ENCODE measurements at regions not wholly inside any gene's neighbourhood (a gene's known extent, or its start where the extent isn't known, plus 50 kb on each side); places are given as distances from the start of the nearest gene placed in this dataset.

- H3K9me3 ChIP-seq (ENCODE audit: control insufficient read depth, insufficient read depth, low read depth, low read length): no peaks in the 10 kb centered on the region
- no peak overlapping the region for H3K4me3 ChIP-seq (ENCODE audit: low read depth, low read length)
- no peak for TF ChIP-seq ZNF433 (tag by site-specific recombination; IDR thresholded peaks at IDR 0.05; ENCODE audit: low read depth)
- no peak for TF ChIP-seq HOXC10 (CRISPR knock-in tag; IDR thresholded peaks at IDR 0.05)
- TF ChIP-seq, protein P1, sequence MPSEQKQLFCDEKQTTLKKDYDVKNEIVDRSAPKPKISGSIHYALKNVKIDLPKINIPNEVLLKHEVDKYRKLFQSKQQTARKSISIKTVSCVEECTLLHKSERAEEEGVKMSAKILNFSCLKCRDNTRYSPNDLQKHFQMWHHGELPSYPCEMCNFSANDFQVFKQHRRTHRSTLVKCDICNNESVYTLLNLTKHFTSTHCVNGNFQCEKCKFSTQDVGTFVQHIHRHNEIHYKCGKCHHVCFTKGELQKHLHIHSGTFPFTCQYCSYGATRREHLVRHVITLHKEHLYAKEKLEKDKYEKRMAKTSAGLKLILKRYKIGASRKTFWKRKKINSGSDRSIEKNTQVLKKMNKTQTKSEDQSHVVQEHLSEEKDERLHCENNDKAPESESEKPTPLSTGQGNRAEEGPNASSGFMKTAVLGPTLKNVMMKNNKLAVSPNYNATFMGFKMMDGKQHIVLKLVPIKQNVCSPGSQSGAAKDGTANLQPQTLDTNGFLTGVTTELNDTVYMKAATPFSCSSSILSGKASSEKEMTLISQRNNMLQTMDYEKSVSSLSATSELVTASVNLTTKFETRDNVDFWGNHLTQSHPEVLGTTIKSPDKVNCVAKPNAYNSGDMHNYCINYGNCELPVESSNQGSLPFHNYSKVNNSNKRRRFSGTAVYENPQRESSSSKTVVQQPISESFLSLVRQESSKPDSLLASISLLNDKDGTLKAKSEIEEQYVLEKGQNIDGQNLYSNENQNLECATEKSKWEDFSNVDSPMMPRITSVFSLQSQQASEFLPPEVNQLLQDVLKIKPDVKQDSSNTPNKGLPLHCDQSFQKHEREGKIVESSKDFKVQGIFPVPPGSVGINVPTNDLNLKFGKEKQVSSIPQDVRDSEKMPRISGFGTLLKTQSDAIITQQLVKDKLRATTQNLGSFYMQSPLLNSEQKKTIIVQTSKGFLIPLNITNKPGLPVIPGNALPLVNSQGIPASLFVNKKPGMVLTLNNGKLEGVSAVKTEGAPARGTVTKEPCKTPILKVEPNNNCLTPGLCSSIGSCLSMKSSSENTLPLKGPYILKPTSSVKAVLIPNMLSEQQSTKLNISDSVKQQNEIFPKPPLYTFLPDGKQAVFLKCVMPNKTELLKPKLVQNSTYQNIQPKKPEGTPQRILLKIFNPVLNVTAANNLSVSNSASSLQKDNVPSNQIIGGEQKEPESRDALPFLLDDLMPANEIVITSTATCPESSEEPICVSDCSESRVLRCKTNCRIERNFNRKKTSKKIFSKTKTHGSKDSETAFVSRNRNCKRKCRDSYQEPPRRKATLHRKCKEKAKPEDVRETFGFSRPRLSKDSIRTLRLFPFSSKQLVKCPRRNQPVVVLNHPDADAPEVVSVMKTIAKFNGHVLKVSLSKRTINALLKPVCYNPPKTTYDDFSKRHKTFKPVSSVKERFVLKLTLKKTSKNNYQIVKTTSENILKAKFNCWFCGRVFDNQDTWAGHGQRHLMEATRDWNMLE (tag by site-specific recombination; conservative IDR thresholded peaks at IDR 0.05; ENCODE audit: low read depth): no peak
- TF ChIP-seq ZFHX2 (tag by site-specific recombination; conservative IDR thresholded peaks at IDR 0.05): no peak
- no peak for TF ChIP-seq FEZF1 (tag by site-specific recombination; IDR thresholded peaks at IDR 0.05)
- TF ChIP-seq BCL11A (tag by site-specific recombination; IDR thresholded peaks at IDR 0.05; ENCODE audit: low read depth): no peak
- no peak for TF ChIP-seq ZNF174 (tag by site-specific recombination; IDR thresholded peaks at IDR 0.05)
- no peak for TF ChIP-seq ZNF660 (tag by site-specific recombination; IDR thresholded peaks at IDR 0.05)
- no peak for TF ChIP-seq MYNN (tag by site-specific recombination; IDR thresholded peaks at IDR 0.05; ENCODE audit: borderline replicate concordance)
- TF ChIP-seq ZBTB10 (tag by site-specific recombination; IDR thresholded peaks at IDR 0.05): no peak
- TF ChIP-seq CTCF (tag by site-specific recombination; IDR thresholded peaks at IDR 0.05): no peak
- TF ChIP-seq ZNF157 (tag by site-specific recombination; IDR thresholded peaks at IDR 0.05): no peak
- TF ChIP-seq, protein P2, sequence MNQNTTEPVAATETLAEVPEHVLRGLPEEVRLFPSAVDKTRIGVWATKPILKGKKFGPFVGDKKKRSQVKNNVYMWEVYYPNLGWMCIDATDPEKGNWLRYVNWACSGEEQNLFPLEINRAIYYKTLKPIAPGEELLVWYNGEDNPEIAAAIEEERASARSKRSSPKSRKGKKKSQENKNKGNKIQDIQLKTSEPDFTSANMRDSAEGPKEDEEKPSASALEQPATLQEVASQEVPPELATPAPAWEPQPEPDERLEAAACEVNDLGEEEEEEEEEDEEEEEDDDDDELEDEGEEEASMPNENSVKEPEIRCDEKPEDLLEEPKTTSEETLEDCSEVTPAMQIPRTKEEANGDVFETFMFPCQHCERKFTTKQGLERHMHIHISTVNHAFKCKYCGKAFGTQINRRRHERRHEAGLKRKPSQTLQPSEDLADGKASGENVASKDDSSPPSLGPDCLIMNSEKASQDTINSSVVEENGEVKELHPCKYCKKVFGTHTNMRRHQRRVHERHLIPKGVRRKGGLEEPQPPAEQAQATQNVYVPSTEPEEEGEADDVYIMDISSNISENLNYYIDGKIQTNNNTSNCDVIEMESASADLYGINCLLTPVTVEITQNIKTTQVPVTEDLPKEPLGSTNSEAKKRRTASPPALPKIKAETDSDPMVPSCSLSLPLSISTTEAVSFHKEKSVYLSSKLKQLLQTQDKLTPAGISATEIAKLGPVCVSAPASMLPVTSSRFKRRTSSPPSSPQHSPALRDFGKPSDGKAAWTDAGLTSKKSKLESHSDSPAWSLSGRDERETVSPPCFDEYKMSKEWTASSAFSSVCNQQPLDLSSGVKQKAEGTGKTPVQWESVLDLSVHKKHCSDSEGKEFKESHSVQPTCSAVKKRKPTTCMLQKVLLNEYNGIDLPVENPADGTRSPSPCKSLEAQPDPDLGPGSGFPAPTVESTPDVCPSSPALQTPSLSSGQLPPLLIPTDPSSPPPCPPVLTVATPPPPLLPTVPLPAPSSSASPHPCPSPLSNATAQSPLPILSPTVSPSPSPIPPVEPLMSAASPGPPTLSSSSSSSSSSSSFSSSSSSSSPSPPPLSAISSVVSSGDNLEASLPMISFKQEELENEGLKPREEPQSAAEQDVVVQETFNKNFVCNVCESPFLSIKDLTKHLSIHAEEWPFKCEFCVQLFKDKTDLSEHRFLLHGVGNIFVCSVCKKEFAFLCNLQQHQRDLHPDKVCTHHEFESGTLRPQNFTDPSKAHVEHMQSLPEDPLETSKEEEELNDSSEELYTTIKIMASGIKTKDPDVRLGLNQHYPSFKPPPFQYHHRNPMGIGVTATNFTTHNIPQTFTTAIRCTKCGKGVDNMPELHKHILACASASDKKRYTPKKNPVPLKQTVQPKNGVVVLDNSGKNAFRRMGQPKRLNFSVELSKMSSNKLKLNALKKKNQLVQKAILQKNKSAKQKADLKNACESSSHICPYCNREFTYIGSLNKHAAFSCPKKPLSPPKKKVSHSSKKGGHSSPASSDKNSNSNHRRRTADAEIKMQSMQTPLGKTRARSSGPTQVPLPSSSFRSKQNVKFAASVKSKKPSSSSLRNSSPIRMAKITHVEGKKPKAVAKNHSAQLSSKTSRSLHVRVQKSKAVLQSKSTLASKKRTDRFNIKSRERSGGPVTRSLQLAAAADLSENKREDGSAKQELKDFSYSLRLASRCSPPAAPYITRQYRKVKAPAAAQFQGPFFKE (tag by site-specific recombination; IDR thresholded peaks at IDR 0.05; ENCODE audit: borderline replicate concordance): no peak
- TF ChIP-seq ZNF16 (tag by site-specific recombination; IDR thresholded peaks at IDR 0.05; ENCODE audit: low read depth): no peak
- TF ChIP-seq ZBTB1 (tag by site-specific recombination; IDR thresholded peaks at IDR 0.05): no peak
- TF ChIP-seq ZBTB17 (tag by site-specific recombination; IDR thresholded peaks at IDR 0.05): no peak
- TF ChIP-seq ZEB2 (tag by site-specific recombination; IDR thresholded peaks at IDR 0.05): no peak
- TF ChIP-seq PBX3 (CRISPR knock-in tag; IDR thresholded peaks at IDR 0.05): no peak
- no peak overlapping the region for H3K27ac ChIP-seq (ENCODE audit: extremely low read depth, low read depth, low read length)
- ChIA-PET CTCF (interaction anchor here (1.1 to 1.2 kb wide), 2 partner anchors 24 to 33 kb away, joined by 4 to 7 read pairs; no protein-coding TSS in a partner anchor), POLR2A (no interaction called here)
- no peaks in the 10 kb centered on the region for H3K36me3 ChIP-seq (ENCODE audit: control insufficient read depth in 2 of 2, insufficient read depth in 1 of 2, low read length in 2 of 2)
- H3K4me1 ChIP-seq (ENCODE audit: control insufficient read depth, insufficient read depth, low read length): no peaks in the 10 kb centered on the region
Measured at GRCh38 chr15:88307344-88307743, 50.8 kb upstream of the NTRK3 start.

All from HEK293 (cell line).